Keratinocyte (primary cell): ENCODE measurements at regions not wholly inside any gene's neighbourhood (a gene's known extent, or its start where the extent isn't known, plus 50 kb on each side); places are given as distances from the start of the nearest gene placed in this dataset.
"Not testable (repeated sequence)": the region's sequence is repeated elsewhere in the genome, so short reads cannot be mapped to it uniquely, and the experiment has no call there.

ENCODE experiments used
- DNase-seq: peaks from one replicate; pipeline ENCODE4 v3.0.0-alpha.2; 2011; ENCODE audit warnings: low read depth, missing footprints, low spot score
- FAIRE-seq: peaks from 2 replicates; lab custom pipeline; 2011; peaks lifted over from hg19 to GRCh38; lab: Jason Lieb, UNC
- H2AFZ ChIP-seq: 2 replicates; pipeline ENCODE4 v1.6.0; 2012; ENCODE audit warnings: low read length, control low read depth, inconsistent platforms; ENCODE audit not compliant: control insufficient read depth
- H3K27ac ChIP-seq: 2 replicates; pipeline ENCODE4 v1.5.1; 2011; ENCODE audit warnings: low read length; ENCODE audit not compliant: control insufficient read depth, insufficient read depth
- H3K27me3 ChIP-seq: 3 replicates; pipeline ENCODE4 v1.6.0; 2011; ENCODE audit warnings: low read length; ENCODE audit not compliant: control insufficient read depth, insufficient read depth; ENCODE audit errors: extremely low read depth
- H3K36me3 ChIP-seq, 2 experiments: 2 replicates in 1 of 2; 3 replicates in 1 of 2; pipeline ENCODE4 v1.5.1; 2011; ENCODE audit warnings: low read length in 2 of 2, mild to moderate bottlenecking in 1 of 2; ENCODE audit not compliant: control insufficient read depth in 2 of 2, insufficient read depth in 2 of 2; ENCODE audit errors: extremely low read depth in 1 of 2
- H3K4me1 ChIP-seq: 3 replicates; pipeline ENCODE4 v1.5.1; 2011; ENCODE audit warnings: low read length; ENCODE audit not compliant: control insufficient read depth, insufficient read depth; ENCODE audit errors: extremely low read depth
- H3K4me2 ChIP-seq: 3 replicates; pipeline ENCODE4 v1.6.0; 2011; ENCODE audit warnings: low read depth, low read length; ENCODE audit not compliant: control insufficient read depth, insufficient read depth; ENCODE audit errors: extremely low read depth
- H3K4me3 ChIP-seq, 3 experiments: fragments of 200-600 bp in 1 of 3; sonication (generic) in 1 of 3; 2 replicates in 2 of 3; 3 replicates in 1 of 3; pipeline ENCODE4 v1.5.1; 2011 to 2016; ENCODE audit warnings: low read length in 3 of 3, mild to moderate bottlenecking in 3 of 3, control low read depth in 2 of 3, inconsistent platforms in 1 of 3, low read depth in 1 of 3, mixed read lengths in 1 of 3, mixed run types in 1 of 3, moderate library complexity in 1 of 3; ENCODE audit not compliant: control insufficient read depth in 2 of 3, insufficient read depth in 2 of 3; ENCODE audit errors: extremely low read depth in 1 of 3
- H3K79me2 ChIP-seq: 2 replicates; pipeline ENCODE4 v1.6.0; 2012; ENCODE audit warnings: low read length; ENCODE audit not compliant: control insufficient read depth, insufficient read depth
- H3K9ac ChIP-seq: 3 replicates; pipeline ENCODE4 v1.6.0; 2011; ENCODE audit warnings: low read length; ENCODE audit not compliant: control insufficient read depth, insufficient read depth; ENCODE audit errors: extremely low read depth
- H3K9me1 ChIP-seq: 3 replicates; pipeline ENCODE4 v1.6.0; 2011; ENCODE audit warnings: low read length; ENCODE audit not compliant: control insufficient read depth, insufficient read depth; ENCODE audit errors: extremely low read depth
- H3K9me3 ChIP-seq: 2 replicates; pipeline ENCODE4 v1.5.1; 2012; ENCODE audit warnings: low read depth, low read length; ENCODE audit not compliant: control insufficient read depth
- H4K20me1 ChIP-seq: 3 replicates; pipeline ENCODE4 v1.6.0; 2011; ENCODE audit warnings: low read length; ENCODE audit not compliant: control insufficient read depth, insufficient read depth; ENCODE audit errors: extremely low read depth
- EZH2 ChIP-seq: IDR thresholded peaks from one replicate; pipeline ENCODE4 v1.6.1; 2012; ENCODE audit warnings: inconsistent platforms, mild to moderate bottlenecking, low read length, moderate library complexity
- dilution Hi-C: fragments of 300-500 bp; cut with MboI; formaldehyde crosslinking; loops from one replicate; pipeline ENCODE4 v1.7.0; 2020; ENCODE audit warnings: low sequenced_read_pairs; ENCODE audit not compliant: extremely low pct_ligation_motif_present
- TF ChIP-seq, protein P1 (sequence below), 3 experiments: IDR thresholded peaks in 1 of 3; conservative IDR thresholded peaks in 1 of 3; optimal IDR thresholded peaks in 1 of 3; 2 replicates in 2 of 3; 3 replicates in 1 of 3; pipeline versions ENCODE3 to v1.5.1; 2011; ENCODE audit warnings: low read length in 3 of 3, mild to moderate bottlenecking in 3 of 3, moderate library complexity in 2 of 3, control low read depth in 1 of 3, inconsistent platforms in 1 of 3; ENCODE audit not compliant: insufficient read depth in 2 of 3; ENCODE audit errors: extremely low read depth in 1 of 3

- Histone ChIP-seq H3K9ac (no peak overlapping the region), H3K4me2 (no peak overlapping the region), H4K20me1 (no peaks in the 10 kb centered on the region), H3K27ac (no peak overlapping the region), H2AFZ (no peak overlapping the region), H3K4me3 (no peak overlapping the region), H3K27me3 (no peaks in the 10 kb centered on the region), H3K9me3 (no peaks in the 10 kb centered on the region), H3K4me1 (no peaks in the 10 kb centered on the region), H3K79me2 (no peaks in the 10 kb centered on the region), H3K36me3 (no peaks in the 10 kb centered on the region), H3K9me1 (no peaks in the 10 kb centered on the region)
- FAIRE-seq (no peak), DNase-seq (no peak)
- dilution Hi-C loops, result no loop called here
- TF ChIP-seq EZH2, result no peak
- TF ChIP-seq, protein P1, sequence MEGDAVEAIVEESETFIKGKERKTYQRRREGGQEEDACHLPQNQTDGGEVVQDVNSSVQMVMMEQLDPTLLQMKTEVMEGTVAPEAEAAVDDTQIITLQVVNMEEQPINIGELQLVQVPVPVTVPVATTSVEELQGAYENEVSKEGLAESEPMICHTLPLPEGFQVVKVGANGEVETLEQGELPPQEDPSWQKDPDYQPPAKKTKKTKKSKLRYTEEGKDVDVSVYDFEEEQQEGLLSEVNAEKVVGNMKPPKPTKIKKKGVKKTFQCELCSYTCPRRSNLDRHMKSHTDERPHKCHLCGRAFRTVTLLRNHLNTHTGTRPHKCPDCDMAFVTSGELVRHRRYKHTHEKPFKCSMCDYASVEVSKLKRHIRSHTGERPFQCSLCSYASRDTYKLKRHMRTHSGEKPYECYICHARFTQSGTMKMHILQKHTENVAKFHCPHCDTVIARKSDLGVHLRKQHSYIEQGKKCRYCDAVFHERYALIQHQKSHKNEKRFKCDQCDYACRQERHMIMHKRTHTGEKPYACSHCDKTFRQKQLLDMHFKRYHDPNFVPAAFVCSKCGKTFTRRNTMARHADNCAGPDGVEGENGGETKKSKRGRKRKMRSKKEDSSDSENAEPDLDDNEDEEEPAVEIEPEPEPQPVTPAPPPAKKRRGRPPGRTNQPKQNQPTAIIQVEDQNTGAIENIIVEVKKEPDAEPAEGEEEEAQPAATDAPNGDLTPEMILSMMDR (optimal IDR thresholded peaks at IDR 0.05 in 1 of 3, IDR thresholded peaks at IDR 0.05 in 1 of 3, conservative IDR thresholded peaks at IDR 0.05 in 1 of 3; ENCODE audit: extremely low read depth in 1 of 3, insufficient read depth in 2 of 3, low read length in 3 of 3), result no peak
Measured at GRCh38 chr13:78540058-78540457, 63.3 kb downstream of the POU4F1 start.

DNA sequence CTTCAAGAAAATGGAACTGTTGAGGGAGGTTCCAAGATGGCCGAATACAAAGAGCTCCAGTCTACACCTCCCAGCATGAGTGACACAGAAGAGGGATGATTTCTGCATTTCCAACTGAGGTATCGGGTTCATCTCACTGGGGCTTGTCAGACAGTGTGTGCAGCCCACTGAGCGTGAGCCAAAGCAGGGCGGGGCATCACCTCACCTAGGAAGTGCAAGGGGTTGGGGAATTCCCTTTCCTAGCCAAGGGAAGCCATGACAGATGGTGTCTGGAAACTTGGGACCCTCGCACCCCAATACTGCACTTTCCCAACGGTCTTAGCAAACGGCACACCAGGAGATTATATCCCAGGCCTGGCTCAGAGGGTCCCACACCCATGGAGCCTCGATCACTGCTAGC is 77.3 kb downstream of the POU4F1 start:
- H4K20me1 ChIP-seq, H3K4me2 ChIP-seq, H3K4me3 ChIP-seq, H2AFZ ChIP-seq, H3K27me3 ChIP-seq, H3K79me2 ChIP-seq, H3K36me3 ChIP-seq, DNase-seq, H3K27ac ChIP-seq, H3K9me3 ChIP-seq, H3K9me1 ChIP-seq, dilution Hi-C loops, H3K4me1 ChIP-seq, H3K9ac ChIP-seq, FAIRE-seq: not testable (repeated sequence)

DNA sequence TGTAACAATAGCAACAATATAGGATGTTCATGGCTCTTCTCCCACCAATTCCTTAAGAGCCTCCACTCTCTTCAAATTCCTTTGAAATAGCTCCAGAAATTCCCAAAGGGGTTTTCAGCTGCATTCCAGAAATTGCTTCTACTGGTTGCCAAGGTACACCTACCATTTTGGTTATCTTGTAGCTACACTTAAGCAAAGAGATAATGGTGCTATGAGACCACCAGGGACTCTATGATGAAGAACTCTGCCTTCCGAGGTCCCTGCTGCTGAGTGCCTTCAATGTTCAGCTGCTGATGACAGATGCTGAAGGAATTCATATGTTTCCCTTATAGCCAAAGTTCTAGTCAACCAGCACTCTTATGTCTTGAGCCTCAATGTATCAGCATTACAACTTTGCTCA is 78.4 kb downstream of the POU4F1 start:
- FAIRE-seq (no peak), DNase-seq (no peak)
- Histone ChIP-seq H3K79me2 (no peaks in the 10 kb centered on the region), H3K4me1 (no peaks in the 10 kb centered on the region), H3K9me3 (no peaks in the 10 kb centered on the region), H3K4me2 (no peak overlapping the region), H3K9me1 (no peaks in the 10 kb centered on the region), H3K4me3 (no peak overlapping the region), H3K27me3 (no peaks in the 10 kb centered on the region), H3K27ac (no peak overlapping the region), H3K9ac (no peak overlapping the region), H2AFZ (no peak overlapping the region), H3K36me3 (no peaks in the 10 kb centered on the region), H4K20me1 (no peaks in the 10 kb centered on the region)
- dilution Hi-C loops, result no loop called here
- no peak for TF ChIP-seq EZH2
- TF ChIP-seq, protein P1 (optimal IDR thresholded peaks at IDR 0.05 in 1 of 3, IDR thresholded peaks at IDR 0.05 in 1 of 3, conservative IDR thresholded peaks at IDR 0.05 in 1 of 3; ENCODE audit: extremely low read depth in 1 of 3, insufficient read depth in 2 of 3, low read length in 3 of 3), result no peak
